Glutamatergic neuron (in vitro differentiated cells): ENCODE measurements at regions not wholly inside any gene's neighbourhood (a gene's known extent, or its start where the extent isn't known, plus 50 kb on each side); places are given as distances from the start of the nearest gene placed in this dataset.
"Not testable (repeated sequence)": the region's sequence is repeated elsewhere in the genome, so short reads cannot be mapped to it uniquely, and the experiment has no call there.

Experiments used
- DNase-seq: peaks from one replicate; pipeline ENCODE4 v3.0.0; 2022
- H3K27ac Mint-ChIP-seq: one replicate; pipeline ENCODE4 v1.8.0; 2020; ENCODE audit warnings: mild to moderate bottlenecking, mixed read lengths, inconsistent platforms; ENCODE audit not compliant: unreplicated experiment
- H3K27me3 Mint-ChIP-seq: one replicate; pipeline ENCODE4 v1.8.0; 2020; ENCODE audit warnings: mild to moderate bottlenecking, moderate library complexity, mixed read lengths, inconsistent platforms; ENCODE audit not compliant: unreplicated experiment
- H3K36me3 Mint-ChIP-seq: one replicate; pipeline ENCODE4 v1.8.0; 2020; ENCODE audit warnings: mild to moderate bottlenecking, mixed read lengths, inconsistent platforms; ENCODE audit not compliant: unreplicated experiment
- H3K4me1 Mint-ChIP-seq: one replicate; pipeline ENCODE4 v1.8.0; 2020; ENCODE audit warnings: mild to moderate bottlenecking, low read depth, mixed read lengths, inconsistent platforms; ENCODE audit not compliant: unreplicated experiment
- H3K4me3 Mint-ChIP-seq: one replicate; pipeline ENCODE4 v1.8.0; 2020; ENCODE audit warnings: mild to moderate bottlenecking, mixed read lengths, inconsistent platforms; ENCODE audit not compliant: unreplicated experiment
- H3K9me3 Mint-ChIP-seq: one replicate; pipeline ENCODE4 v1.8.0; 2020; ENCODE audit warnings: mild to moderate bottlenecking, moderate library complexity, mixed read lengths, inconsistent platforms; ENCODE audit not compliant: unreplicated experiment
- TF ChIP-seq, protein P1 (sequence below): fragments of 200-600 bp; sonication (generic); IDR thresholded peaks from one replicate; pipeline ENCODE4 v1.5.0; 2021; ENCODE audit not compliant: partially characterized antibody, unreplicated experiment

DNA sequence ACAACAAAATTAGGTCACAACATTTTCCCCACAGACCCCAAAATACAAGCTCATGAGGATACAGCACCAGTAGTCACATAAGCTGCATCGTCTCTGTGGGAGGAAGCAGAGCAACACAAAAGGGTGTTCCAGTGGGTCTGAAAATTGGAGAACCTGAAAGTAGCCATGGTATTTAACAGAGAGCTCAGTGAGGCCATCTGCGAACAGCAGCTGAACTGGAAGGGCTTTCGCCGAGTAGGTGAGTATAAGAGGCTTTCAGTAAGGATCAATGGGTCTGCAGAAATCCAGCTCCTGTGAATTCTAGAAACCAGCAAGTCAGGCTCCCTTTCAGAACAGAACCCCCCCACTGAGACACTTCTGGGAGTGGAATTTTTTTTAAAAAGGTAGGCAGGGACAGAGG, 120.0 kb upstream of the RREB1 start:
- Mint-ChIP-seq H3K36me3 (peaks cover 4% of the 10 kb centered on the region), H3K4me1 (no peaks in the 10 kb centered on the region), H3K9me3 (no peaks in the 10 kb centered on the region), H3K27me3 (no peaks in the 10 kb centered on the region), H3K27ac (no peak overlapping the region), H3K4me3 (no peak overlapping the region)
- DNase-seq = no peak
- TF ChIP-seq, protein P1, sequence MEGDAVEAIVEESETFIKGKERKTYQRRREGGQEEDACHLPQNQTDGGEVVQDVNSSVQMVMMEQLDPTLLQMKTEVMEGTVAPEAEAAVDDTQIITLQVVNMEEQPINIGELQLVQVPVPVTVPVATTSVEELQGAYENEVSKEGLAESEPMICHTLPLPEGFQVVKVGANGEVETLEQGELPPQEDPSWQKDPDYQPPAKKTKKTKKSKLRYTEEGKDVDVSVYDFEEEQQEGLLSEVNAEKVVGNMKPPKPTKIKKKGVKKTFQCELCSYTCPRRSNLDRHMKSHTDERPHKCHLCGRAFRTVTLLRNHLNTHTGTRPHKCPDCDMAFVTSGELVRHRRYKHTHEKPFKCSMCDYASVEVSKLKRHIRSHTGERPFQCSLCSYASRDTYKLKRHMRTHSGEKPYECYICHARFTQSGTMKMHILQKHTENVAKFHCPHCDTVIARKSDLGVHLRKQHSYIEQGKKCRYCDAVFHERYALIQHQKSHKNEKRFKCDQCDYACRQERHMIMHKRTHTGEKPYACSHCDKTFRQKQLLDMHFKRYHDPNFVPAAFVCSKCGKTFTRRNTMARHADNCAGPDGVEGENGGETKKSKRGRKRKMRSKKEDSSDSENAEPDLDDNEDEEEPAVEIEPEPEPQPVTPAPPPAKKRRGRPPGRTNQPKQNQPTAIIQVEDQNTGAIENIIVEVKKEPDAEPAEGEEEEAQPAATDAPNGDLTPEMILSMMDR = no peak

- not testable (repeated sequence) for H3K27me3 Mint-ChIP-seq, H3K9me3 Mint-ChIP-seq, DNase-seq, H3K4me1 Mint-ChIP-seq, H3K27ac Mint-ChIP-seq, H3K36me3 Mint-ChIP-seq, H3K4me3 Mint-ChIP-seq
These were observed 117.7 kb upstream of the RREB1 start for GRCh38 chr6:6990059-6990458.

DNA sequence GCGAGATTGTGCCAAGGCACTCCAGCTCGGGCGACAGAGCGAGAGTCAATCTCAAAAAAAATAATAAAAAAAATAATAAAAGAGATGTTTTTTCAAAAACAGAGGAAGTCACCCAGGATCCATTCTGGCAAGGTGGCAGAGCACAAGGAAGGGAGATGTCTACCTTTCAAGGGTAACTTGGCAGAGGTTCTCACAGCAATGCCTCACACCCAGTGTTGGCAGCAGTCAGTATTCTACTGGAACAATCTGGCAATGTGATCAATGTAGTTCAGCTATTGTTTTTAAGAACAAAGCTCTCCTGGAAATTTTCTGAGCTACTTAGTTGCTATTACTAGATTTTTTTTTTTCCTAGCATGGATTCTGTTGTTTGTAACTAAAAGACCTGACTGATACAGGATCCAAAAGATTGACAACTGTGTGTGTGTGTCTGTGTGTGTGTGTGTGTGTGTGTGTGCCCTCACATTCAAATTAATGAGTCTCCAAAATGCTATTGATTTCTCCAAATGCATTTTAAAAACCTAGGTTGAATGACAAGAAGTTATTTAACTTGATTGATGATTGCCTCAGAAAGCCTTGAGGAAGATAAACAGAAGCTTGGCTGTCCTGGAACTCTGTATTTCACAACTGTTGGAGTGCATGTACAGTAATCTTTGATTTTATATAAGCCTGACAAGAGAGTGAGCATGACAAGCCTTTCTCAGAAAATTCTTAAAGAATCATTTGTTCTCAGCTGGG, 114.1 kb upstream of the RREB1 start:
- Mint-ChIP-seq H3K27me3 (no peaks in the 10 kb centered on the region), H3K9me3 (no peaks in the 10 kb centered on the region), H3K4me1 (peaks cover 4% of the 10 kb centered on the region), H3K4me3 (no peak overlapping the region), H3K27ac (no peak overlapping the region), H3K36me3 (no peaks in the 10 kb centered on the region)
- no peak for DNase-seq
- TF ChIP-seq, protein P1 = no peak

DNA sequence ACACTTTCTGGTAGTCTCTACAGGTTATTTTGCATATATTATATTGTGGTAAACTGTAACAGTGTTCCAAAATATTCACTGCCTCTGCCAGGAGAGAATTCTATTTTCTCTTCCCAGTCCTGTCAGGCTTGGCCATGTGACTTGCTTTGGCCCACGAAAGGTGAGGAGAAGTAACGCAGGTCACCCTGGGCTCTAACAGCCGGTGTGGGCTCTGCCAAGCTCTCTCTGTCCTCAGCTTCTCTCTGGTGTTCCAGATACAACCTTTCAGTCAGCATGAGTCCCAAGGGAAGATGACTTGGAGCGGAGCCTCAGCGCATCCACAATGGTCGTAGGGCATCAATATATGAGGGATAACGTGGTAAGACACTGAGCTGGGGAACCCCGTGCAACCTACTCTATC, 113.0 kb upstream of the RREB1 start:
- TF ChIP-seq, protein P1 = no peak
- Mint-ChIP-seq H3K36me3 (no peaks in the 10 kb centered on the region), H3K27me3 (no peaks in the 10 kb centered on the region), H3K4me1 (peaks cover 4% of the 10 kb centered on the region), H3K9me3 (no peaks in the 10 kb centered on the region), H3K27ac (no peak overlapping the region), H3K4me3 (no peak overlapping the region)
- DNase-seq = no peak

DNA sequence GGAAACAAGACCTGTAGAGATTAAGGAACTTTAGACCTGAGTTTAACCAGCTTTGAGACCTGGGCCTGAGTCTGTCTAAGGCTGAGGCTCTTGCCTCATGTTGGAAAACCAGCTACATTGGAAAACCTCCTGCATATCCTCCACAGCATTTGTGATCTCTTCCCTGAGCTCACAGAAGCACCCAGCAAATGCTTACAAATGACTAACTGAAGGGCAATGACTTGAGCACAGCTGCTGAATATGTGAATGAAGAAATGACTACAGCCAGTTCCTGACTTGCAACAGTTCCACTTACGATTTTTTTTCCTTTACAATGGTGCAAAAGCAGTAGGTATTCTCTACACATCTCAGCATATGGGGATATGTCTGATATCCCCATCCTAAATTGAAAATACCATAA, 112.4 kb upstream of the RREB1 start:
- Mint-ChIP-seq H3K27me3 (no peaks in the 10 kb centered on the region), H3K4me3 (no peak overlapping the region)

More for the DNA sequence above, 112.4 kb upstream of the RREB1 start:
- no peaks in the 10 kb centered on the region for H3K36me3 Mint-ChIP-seq
- H3K27ac Mint-ChIP-seq = no peak overlapping the region
- TF ChIP-seq, protein P1 = no peak
- no peak for DNase-seq
- H3K9me3 Mint-ChIP-seq = no peaks in the 10 kb centered on the region
- peaks cover 4% of the 10 kb centered on the region for H3K4me1 Mint-ChIP-seq
